H1 (cell line): ENCODE measurements at regions not wholly inside any gene's neighbourhood (a gene's known extent, or its start where the extent isn't known, plus 50 kb on each side); places are given as distances from the start of the nearest gene placed in this dataset.

Experiments used
- CTCF ChIA-PET: fragments of 300-600 bp; sonication (Branson Sonifier 250); formaldehyde crosslinking; loops from one replicate; lab custom pipeline; 2021; ENCODE audit not compliant: partially characterized antibody; lab: Charles Lee
- POLR2A ChIA-PET: fragments of 300-600 bp; sonication (Branson Sonifier 250); formaldehyde crosslinking; loops from one replicate; lab custom pipeline; 2021; ENCODE audit warnings: inconsistent platforms; ENCODE audit not compliant: partially characterized antibody; lab: Charles Lee
- DNase-seq, 2 experiments: peaks; one replicate each; pipeline versions ENCODE4 v3.0.0 to v3.0.0-alpha.2; 2010 to 2022; ENCODE audit warnings: low spot score in 2 of 2, low read depth in 1 of 2, mixed read lengths in 1 of 2
- FAIRE-seq: peaks from 2 replicates; lab custom pipeline; 2011; peaks lifted over from hg19 to GRCh38; lab: Jason Lieb, UNC
- H2AFZ ChIP-seq: 2 replicates; pipeline ENCODE4 v1.8.1; 2012; ENCODE audit warnings: low read length, inconsistent platforms
- H2AK5ac ChIP-seq: 2 replicates; pipeline ENCODE4 v1.6.1; 2013; ENCODE audit warnings: low read depth, low read length
- H2BK120ac ChIP-seq: replicated peaks from 2 replicates; pipeline ENCODE3; 2013; ENCODE audit warnings: low read depth, low read length, inconsistent platforms
- H2BK12ac ChIP-seq: 2 replicates; pipeline ENCODE4 v1.6.1; 2013; ENCODE audit warnings: low read depth, low read length
- H2BK15ac ChIP-seq: 2 replicates; pipeline ENCODE4 v1.6.1; 2013; ENCODE audit warnings: low read length
- H2BK20ac ChIP-seq: 2 replicates; pipeline ENCODE4 v1.6.1; 2013; ENCODE audit warnings: low read length
- H2BK5ac ChIP-seq: 2 replicates; pipeline ENCODE4 v1.6.1; 2013; ENCODE audit warnings: low read depth, low read length
- H3K14ac ChIP-seq: 2 replicates; pipeline ENCODE4 v1.6.1; 2013; ENCODE audit warnings: inconsistent platforms; ENCODE audit not compliant: insufficient read length
- H3K18ac ChIP-seq: 2 replicates; pipeline ENCODE4 v1.6.1; 2013; ENCODE audit warnings: low read length; ENCODE audit errors: extremely low read depth
- H3K23ac ChIP-seq: 2 replicates; pipeline ENCODE4 v1.6.1; 2013; ENCODE audit warnings: inconsistent platforms; ENCODE audit not compliant: insufficient read length
- H3K23me2 ChIP-seq: 2 replicates; pipeline ENCODE4 v1.6.1; 2013; ENCODE audit warnings: low read depth, low read length
- H3K27ac ChIP-seq: 2 replicates; pipeline ENCODE4 v1.6.1; 2011; ENCODE audit warnings: low read depth, low read length, inconsistent platforms
- H3K27me3 ChIP-seq, 4 experiments: replicated peaks in 1 of 4; 1 replicate in 1 of 4; 2 replicates in 3 of 4; pipeline versions ENCODE4 v1.6.1 to v1.8.1; 2011 to 2013; ENCODE audit warnings: low read length in 3 of 4, mild to moderate bottlenecking in 3 of 4, inconsistent platforms in 2 of 4, mixed read lengths in 2 of 4, moderate library complexity in 1 of 4; ENCODE audit not compliant: control insufficient read depth in 3 of 4, insufficient read depth in 3 of 4; ENCODE audit errors: extremely low read depth in 1 of 4
- H3K36me3 ChIP-seq, 4 experiments: 2 replicates each; pipeline versions ENCODE4 v1.6.1 to v1.8.1; 2011 to 2013; ENCODE audit warnings: mild to moderate bottlenecking in 4 of 4, low read length in 3 of 4, moderate library complexity in 2 of 4, control low read depth in 1 of 4, inconsistent platforms in 1 of 4; ENCODE audit not compliant: insufficient read depth in 4 of 4, control insufficient read depth in 2 of 4
- H3K4ac ChIP-seq: replicated peaks from 2 replicates; pipeline ENCODE3; 2013; ENCODE audit warnings: low read length, low read depth, mixed read lengths, inconsistent platforms; ENCODE audit not compliant: insufficient read length
- H3K4me1 ChIP-seq, 4 experiments: replicated peaks in 1 of 4; 1 replicate in 1 of 4; 2 replicates in 3 of 4; pipeline versions ENCODE4 v1.6.1 to v1.8.1; 2011 to 2013; ENCODE audit warnings: low read length in 3 of 4, inconsistent platforms in 2 of 4, mixed read lengths in 1 of 4; ENCODE audit not compliant: insufficient read depth in 4 of 4, control insufficient read depth in 3 of 4
- H3K4me2 ChIP-seq, 2 experiments: 2 replicates each; pipeline versions ENCODE4 v1.6.1 to v1.8.1; 2011 to 2013; ENCODE audit warnings: low read depth in 2 of 2, low read length in 2 of 2, control low read depth in 1 of 2, inconsistent platforms in 1 of 2, mild to moderate bottlenecking in 1 of 2; ENCODE audit not compliant: insufficient read depth in 1 of 2
- H3K4me3 ChIP-seq, 4 experiments: fragments of 200-600, 300-600 bp in 1 of 4; sonication (generic), shearing (Covaris generic), sonication (Bioruptor Twin) in 1 of 4; 2 replicates each; pipeline versions ENCODE4 v1.5.1 to v1.8.1; 2011 to 2016; ENCODE audit warnings: low read length in 4 of 4, low read depth in 3 of 4, control low read depth in 2 of 4, inconsistent platforms in 2 of 4, mild to moderate bottlenecking in 2 of 4, mixed read lengths in 1 of 4, moderate library complexity in 1 of 4; ENCODE audit not compliant: insufficient read depth in 2 of 4; ENCODE audit errors: extremely low read depth in 1 of 4
- H3K56ac ChIP-seq: replicated peaks from 2 replicates; pipeline ENCODE3; 2013; ENCODE audit warnings: low read depth, mild to moderate bottlenecking, mixed read lengths, low read length, inconsistent platforms; ENCODE audit not compliant: insufficient read length
- H3K79me1 ChIP-seq: 2 replicates; pipeline ENCODE4 v1.6.1; 2013; ENCODE audit warnings: low read depth, low read length, control low read depth
- H3K79me2 ChIP-seq, 2 experiments: 2 replicates each; pipeline versions ENCODE4 v1.6.1 to v1.8.1; 2012 to 2013; ENCODE audit warnings: low read length in 2 of 2, mild to moderate bottlenecking in 2 of 2, inconsistent platforms in 1 of 2; ENCODE audit not compliant: insufficient read depth in 2 of 2, control insufficient read depth in 1 of 2
- H3K9ac ChIP-seq, 4 experiments: replicated peaks in 1 of 4; 1 replicate in 1 of 4; 2 replicates in 3 of 4; pipeline versions ENCODE4 v1.6.1 to v1.8.1; 2011 to 2013; ENCODE audit warnings: low read depth in 3 of 4, low read length in 3 of 4, control low read depth in 2 of 4, mild to moderate bottlenecking in 2 of 4, moderate library complexity in 2 of 4, inconsistent platforms in 1 of 4; ENCODE audit errors: extremely low read depth in 1 of 4
- H3K9me3 ChIP-seq, 2 experiments: 2 replicates each; pipeline versions ENCODE4 v1.6.1 to v1.8.1; 2012 to 2013; ENCODE audit warnings: mild to moderate bottlenecking in 2 of 2, moderate library complexity in 2 of 2, control low read depth in 1 of 2, inconsistent platforms in 1 of 2, low read depth in 1 of 2, low read length in 1 of 2, mixed read lengths in 1 of 2; ENCODE audit not compliant: insufficient read depth in 2 of 2
- H4K20me1 ChIP-seq, 2 experiments: replicated peaks in 1 of 2; 2 replicates each; pipeline versions ENCODE3 to v1.8.1; 2011 to 2013; ENCODE audit warnings: inconsistent platforms in 2 of 2, low read length in 2 of 2, mild to moderate bottlenecking in 1 of 2; ENCODE audit not compliant: insufficient read depth in 2 of 2, control insufficient read depth in 1 of 2
- H4K5ac ChIP-seq: 2 replicates; pipeline ENCODE4 v1.6.1; 2013; ENCODE audit warnings: low read length, low read depth, mixed read lengths, inconsistent platforms; ENCODE audit not compliant: insufficient read length
- H4K8ac ChIP-seq: 2 replicates; pipeline ENCODE4 v1.8.0; 2013; ENCODE audit warnings: mild to moderate bottlenecking, moderate library complexity, low read length, inconsistent platforms; ENCODE audit not compliant: insufficient read depth; ENCODE audit errors: extremely low read depth
- H4K91ac ChIP-seq: replicated peaks from 2 replicates; pipeline ENCODE3; 2013; ENCODE audit warnings: low read length, mixed read lengths, inconsistent platforms; ENCODE audit not compliant: insufficient read length
- ASH2L ChIP-seq: fragments of 200-600, 300-600 bp; sonication (generic); IDR thresholded peaks from one replicate; pipeline ENCODE4 v1.7.1; 2017; ENCODE audit warnings: low read length
- EGR1 ChIP-seq: IDR thresholded peaks from 2 replicates; pipeline ENCODE4 v1.6.1; 2011; ENCODE audit warnings: low read depth, low read length, borderline replicate concordance
- KDM4A ChIP-seq: IDR thresholded peaks from one replicate; pipeline ENCODE4 v1.7.1; 2012; ENCODE audit warnings: low read depth, mild to moderate bottlenecking, moderate library complexity, low read length, inconsistent platforms; ENCODE audit not compliant: severe bottlenecking
- MAFK ChIP-seq: IDR thresholded peaks from 2 replicates; pipeline ENCODE4 v1.6.1; 2012; ENCODE audit warnings: low read depth, mild to moderate bottlenecking, improper control_type of control experiment, low read length
- RBBP5 ChIP-seq: IDR thresholded peaks from 2 replicates; pipeline ENCODE4 v1.7.1; 2012; ENCODE audit warnings: low read depth, mild to moderate bottlenecking, inconsistent platforms, low read length, moderate library complexity, borderline replicate concordance
- RFX5 ChIP-seq: IDR thresholded peaks from 2 replicates; pipeline ENCODE4 v1.6.1; 2011; ENCODE audit warnings: low read depth, low read length, improper control_type of control experiment, borderline replicate concordance
- SP4 ChIP-seq: IDR thresholded peaks from 2 replicates; pipeline ENCODE4 v1.6.1; 2012; ENCODE audit warnings: low read length, inconsistent platforms
- TEAD4 ChIP-seq: IDR thresholded peaks from 2 replicates; pipeline ENCODE4 v1.6.1; 2012; ENCODE audit warnings: low read depth, low read length, inconsistent platforms, mixed read lengths
- USF2 ChIP-seq: IDR thresholded peaks from 2 replicates; pipeline ENCODE4 v1.6.1; 2011; ENCODE audit warnings: low read length, improper control_type of control experiment
- YY1 ChIP-seq: IDR thresholded peaks from 2 replicates; pipeline ENCODE4 v1.6.1; 2011; ENCODE audit warnings: low read depth, mild to moderate bottlenecking, low read length
- WGBS, 2 experiments: shearing (Covaris generic) in 1 of 2; methylation state at CpG; one replicate each; pipeline versions ENCODE4 v1.1.6 to v1.1.7; 2013 to 2015; ENCODE audit warnings: low lambda C conversion rate in 2 of 2, mixed read lengths in 2 of 2, inconsistent platforms in 1 of 2, low coverage in 1 of 2, missing lambda C conversion rate in 1 of 2; ENCODE audit not compliant: insufficient replicate concordance in 2 of 2, insufficient coverage in 1 of 2, insufficient read length in 1 of 2; ENCODE audit errors: extremely low coverage in 1 of 2, missing lambda C conversion rate in 1 of 2; 5-methylcytosine and 5-hydroxymethylcytosine counted together

- CTCF ChIA-PET, result no interaction called here
- no peak for TF ChIP-seq RFX5
- no peak for TF ChIP-seq SP4
- no peak for TF ChIP-seq KDM4A
- TF ChIP-seq YY1, result no peak
- TF ChIP-seq MAFK, result no peak
- TF ChIP-seq ASH2L, result no peak
- no peak for TF ChIP-seq RBBP5
- TF ChIP-seq EGR1, result no peak
- no peak for TF ChIP-seq TEAD4
- no peak for TF ChIP-seq USF2
These were observed 161.2 kb downstream of the GLUD2 start for GRCh38 chrX:121208563-121208962.

More at GRCh38 chrX:121208563-121208962, 161.2 kb downstream of the GLUD2 start:
- FAIRE-seq (no peak), DNase-seq (no peak)
- no peak overlapping the region for H2BK5ac ChIP-seq
- no peak overlapping the region for H2AFZ ChIP-seq
- no peak overlapping the region for H3K14ac ChIP-seq
- H3K4me3 ChIP-seq, result no peak overlapping the region
- H3K4me2 ChIP-seq, result no peak overlapping the region
- H4K8ac ChIP-seq, result no peak overlapping the region
- no peak overlapping the region for H3K56ac ChIP-seq
- no peak overlapping the region for H2AK5ac ChIP-seq
- WGBS, 2 experiments, result 83% methylated on average over 1 of the region's 2 CpGs; no CpG with 5 or more reads in 1 of the 2 experiments
- H3K79me2 ChIP-seq, result no peaks in the 10 kb centered on the region
- H2BK120ac ChIP-seq, result no peak overlapping the region
- POLR2A ChIA-PET, result no interaction called here
- H4K91ac ChIP-seq, result no peak overlapping the region
- no peak overlapping the region for H3K4ac ChIP-seq
- no peaks in the 10 kb centered on the region for H3K79me1 ChIP-seq
- no peaks in the 10 kb centered on the region for H3K36me3 ChIP-seq
- H3K23me2 ChIP-seq, result no peaks in the 10 kb centered on the region
- no peak overlapping the region for H3K18ac ChIP-seq
- H3K27ac ChIP-seq, result no peak overlapping the region
- no peak overlapping the region for H4K5ac ChIP-seq
- no peak overlapping the region for H2BK15ac ChIP-seq
- H2BK20ac ChIP-seq, result no peak overlapping the region
- H2BK12ac ChIP-seq, result no peak overlapping the region
- no peak overlapping the region for H3K23ac ChIP-seq
- no peaks in the 10 kb centered on the region for H4K20me1 ChIP-seq
- peaks cover 12 to 26% of the 10 kb centered on the region in 2 experiments; a peak in 3 of 4 replicates for H3K9me3 ChIP-seq
- H3K4me1 ChIP-seq, result no peaks in the 10 kb centered on the region
- H3K9ac ChIP-seq, result no peak overlapping the region
- no peaks in the 10 kb centered on the region for H3K27me3 ChIP-seq
